Chondrocyte (in vitro differentiated cells): ENCODE measurements at regions not wholly inside any gene's neighbourhood (a gene's known extent, or its start where the extent isn't known, plus 50 kb on each side); places are given as distances from the start of the nearest gene placed in this dataset.

Experiments
- DNase-seq: peaks from one replicate; pipeline ENCODE4 v3.0.0; 2021; ENCODE audit warnings: mixed read lengths, low spot score
- H3K27ac Mint-ChIP-seq: one replicate; pipeline ENCODE4 v1.8.0; 2021; ENCODE audit warnings: mild to moderate bottlenecking, moderate library complexity, mixed read lengths; ENCODE audit not compliant: unreplicated experiment
- H3K27me3 Mint-ChIP-seq: 2 replicates; pipeline ENCODE4 v1.8.0; 2021; ENCODE audit warnings: low read depth, mixed read lengths
- H3K36me3 Mint-ChIP-seq: 2 replicates; pipeline ENCODE4 v1.8.0; 2021; ENCODE audit warnings: low read depth, mixed read lengths
- H3K4me1 Mint-ChIP-seq: 2 replicates; pipeline ENCODE4 v1.8.0; 2021; ENCODE audit warnings: low read depth, mild to moderate bottlenecking, mixed read lengths
- H3K4me3 Mint-ChIP-seq: one replicate; pipeline ENCODE4 v1.8.0; 2021; ENCODE audit warnings: mild to moderate bottlenecking, moderate library complexity, mixed read lengths; ENCODE audit not compliant: unreplicated experiment
- H3K9me3 Mint-ChIP-seq: 2 replicates; pipeline ENCODE4 v1.8.0; 2021; ENCODE audit warnings: low read depth, mixed read lengths
- TF ChIP-seq, protein P1 (sequence below): fragments of 200-600 bp; sonication (generic); IDR thresholded peaks from 2 replicates; pipeline ENCODE4 v1.5.0; 2021; ENCODE audit warnings: antibody characterized with exemption, mild to moderate bottlenecking, moderate library complexity

DNA sequence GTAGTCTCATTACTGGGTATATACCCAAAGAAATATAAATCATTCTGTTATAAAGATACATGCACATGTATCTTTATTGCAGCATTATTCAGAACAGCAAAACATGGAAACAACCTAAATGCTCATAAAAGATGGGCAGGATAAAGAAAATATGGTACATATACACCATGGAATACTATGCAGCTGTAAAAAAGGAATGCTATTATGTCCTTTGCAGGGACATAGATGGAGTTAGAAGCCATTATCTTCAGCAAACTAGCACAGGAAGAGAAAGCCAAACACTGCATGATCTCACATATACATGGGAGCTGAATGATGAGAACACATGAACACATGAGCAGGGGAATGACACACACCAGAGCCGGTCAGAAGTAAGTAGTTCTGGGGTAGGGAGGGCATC, 297.4 kb upstream of the GLI3 start:
- Mint-ChIP-seq H3K4me1 (no peaks in the 10 kb centered on the region), H3K36me3 (peaks cover 16% of the 10 kb centered on the region), H3K27ac (no peak overlapping the region), H3K27me3 (peaks cover 5% of the 10 kb centered on the region), H3K9me3 (peaks cover 44% of the 10 kb centered on the region), H3K4me3 (no peak overlapping the region)
- no peak for DNase-seq
- TF ChIP-seq, protein P1, sequence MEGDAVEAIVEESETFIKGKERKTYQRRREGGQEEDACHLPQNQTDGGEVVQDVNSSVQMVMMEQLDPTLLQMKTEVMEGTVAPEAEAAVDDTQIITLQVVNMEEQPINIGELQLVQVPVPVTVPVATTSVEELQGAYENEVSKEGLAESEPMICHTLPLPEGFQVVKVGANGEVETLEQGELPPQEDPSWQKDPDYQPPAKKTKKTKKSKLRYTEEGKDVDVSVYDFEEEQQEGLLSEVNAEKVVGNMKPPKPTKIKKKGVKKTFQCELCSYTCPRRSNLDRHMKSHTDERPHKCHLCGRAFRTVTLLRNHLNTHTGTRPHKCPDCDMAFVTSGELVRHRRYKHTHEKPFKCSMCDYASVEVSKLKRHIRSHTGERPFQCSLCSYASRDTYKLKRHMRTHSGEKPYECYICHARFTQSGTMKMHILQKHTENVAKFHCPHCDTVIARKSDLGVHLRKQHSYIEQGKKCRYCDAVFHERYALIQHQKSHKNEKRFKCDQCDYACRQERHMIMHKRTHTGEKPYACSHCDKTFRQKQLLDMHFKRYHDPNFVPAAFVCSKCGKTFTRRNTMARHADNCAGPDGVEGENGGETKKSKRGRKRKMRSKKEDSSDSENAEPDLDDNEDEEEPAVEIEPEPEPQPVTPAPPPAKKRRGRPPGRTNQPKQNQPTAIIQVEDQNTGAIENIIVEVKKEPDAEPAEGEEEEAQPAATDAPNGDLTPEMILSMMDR, result no peak

DNA sequence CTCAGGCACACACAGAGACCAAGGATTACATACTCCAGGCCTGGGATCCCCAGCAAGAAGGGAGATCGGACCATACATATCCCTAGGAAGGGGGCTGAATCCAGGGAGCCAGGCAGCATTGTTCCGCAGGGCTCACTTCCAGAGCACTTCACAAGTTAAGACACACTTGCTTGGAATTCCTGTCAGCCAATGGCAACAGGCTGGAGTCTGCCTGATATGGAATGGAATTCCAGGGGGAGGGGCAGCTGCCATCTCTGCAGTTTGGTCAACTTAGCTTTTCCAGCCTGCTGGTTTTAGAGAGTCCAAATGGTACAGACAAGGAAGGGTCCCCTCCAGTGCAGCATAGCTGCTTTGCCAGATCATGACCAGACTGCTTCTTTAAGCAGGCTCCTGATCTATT, 290.0 kb upstream of the GLI3 start:
- no peak overlapping the region for H3K4me3 Mint-ChIP-seq
- no peak overlapping the region for H3K27ac Mint-ChIP-seq
- H3K4me1 Mint-ChIP-seq, result no peaks in the 10 kb centered on the region
- TF ChIP-seq, protein P1, result no peak
- peaks cover 7% of the 10 kb centered on the region for H3K27me3 Mint-ChIP-seq
- no peak for DNase-seq
- H3K36me3 Mint-ChIP-seq, result peaks cover 19% of the 10 kb centered on the region
- H3K9me3 Mint-ChIP-seq, result peaks cover 33% of the 10 kb centered on the region

DNA sequence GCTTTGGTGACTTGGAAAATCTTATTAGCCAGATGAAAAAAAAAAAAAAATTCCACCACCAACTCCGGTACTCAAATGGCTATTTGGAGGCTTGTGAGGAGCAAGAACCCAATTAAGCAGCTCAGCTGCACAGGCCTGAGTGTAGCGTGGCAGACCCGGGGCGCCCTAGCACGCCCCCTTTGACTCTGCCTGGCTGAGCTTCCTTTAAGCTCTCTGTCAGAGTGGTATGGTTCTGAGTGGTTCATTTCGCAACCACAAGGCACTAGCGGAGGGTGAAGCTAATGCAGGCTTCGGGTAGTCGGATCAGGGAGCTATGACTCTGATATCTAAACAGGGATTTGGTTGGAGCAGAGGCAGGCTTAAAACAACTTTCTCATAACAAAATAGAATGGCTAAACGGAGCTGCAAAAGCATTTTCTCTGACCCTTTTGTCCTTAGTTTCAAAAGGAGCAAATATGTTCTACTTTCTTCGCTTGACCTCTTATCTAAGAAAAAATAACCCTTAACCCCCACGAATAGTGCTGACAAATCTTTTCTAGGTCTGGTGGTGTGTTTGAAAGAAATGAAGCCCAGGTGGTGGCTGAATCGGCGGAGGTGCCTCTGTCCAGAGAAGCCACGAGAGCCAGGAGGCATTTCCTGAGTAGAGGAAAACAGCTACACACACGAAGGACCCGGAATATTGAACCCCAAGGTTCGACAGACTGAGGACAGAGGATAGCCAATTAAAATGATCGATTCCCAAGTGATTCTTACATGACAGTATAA, 285.4 kb upstream of the GLI3 start:
- Mint-ChIP-seq H3K36me3 (peaks cover 6% of the 10 kb centered on the region), H3K4me1 (no peaks in the 10 kb centered on the region), H3K27ac (no peak overlapping the region), H3K27me3 (no peaks in the 10 kb centered on the region), H3K9me3 (peaks cover 14% of the 10 kb centered on the region), H3K4me3 (no peak overlapping the region)
- TF ChIP-seq, protein P1, result no peak
- no peak for DNase-seq

DNA sequence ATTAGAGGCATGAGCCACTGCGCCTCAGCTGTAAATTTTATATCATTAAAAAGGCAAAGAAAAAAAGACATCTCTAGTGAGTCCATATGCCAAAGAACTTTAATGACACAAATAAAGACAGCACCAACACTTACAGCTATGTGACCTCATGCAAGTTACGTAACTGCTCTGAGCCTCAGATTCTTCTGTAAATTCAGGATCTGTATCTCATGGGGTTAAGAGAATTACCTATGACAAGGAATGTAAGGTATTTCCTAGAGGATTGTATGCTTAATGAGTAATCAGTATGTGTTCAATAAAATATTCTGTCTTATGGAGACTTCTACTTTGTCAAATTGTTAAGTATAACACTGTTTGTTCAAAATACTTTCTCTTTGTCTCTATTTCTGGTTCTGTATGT, 274.0 kb upstream of the GLI3 start:
- no peaks in the 10 kb centered on the region for H3K36me3 Mint-ChIP-seq
- peaks cover 12% of the 10 kb centered on the region for H3K9me3 Mint-ChIP-seq
- DNase-seq, result no peak
- no peaks in the 10 kb centered on the region for H3K27me3 Mint-ChIP-seq
- H3K27ac Mint-ChIP-seq, result no peak overlapping the region
- no peak overlapping the region for H3K4me3 Mint-ChIP-seq
- TF ChIP-seq, protein P1, result no peak
- H3K4me1 Mint-ChIP-seq, result no peaks in the 10 kb centered on the region

DNA sequence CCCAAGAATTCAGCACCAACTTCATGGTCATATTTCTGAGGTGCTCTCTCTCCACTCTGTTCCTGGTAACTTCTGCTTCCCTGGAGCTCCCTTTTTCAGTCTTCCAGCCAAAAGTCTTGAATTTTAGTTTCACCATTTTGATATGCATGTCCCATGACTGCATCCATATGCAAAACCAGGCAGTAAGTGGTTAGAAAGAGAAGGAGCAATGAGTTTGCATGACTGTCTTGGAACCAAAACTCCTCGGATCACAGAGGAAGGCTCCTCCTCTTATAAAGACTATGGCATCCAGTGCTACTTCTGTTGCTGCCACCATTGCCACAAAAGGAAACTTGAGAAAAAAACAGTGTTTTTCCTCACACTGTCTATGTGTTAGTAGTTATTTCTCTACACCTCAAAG, 269.1 kb upstream of the GLI3 start:
- Mint-ChIP-seq H3K9me3 (peaks cover 17% of the 10 kb centered on the region), H3K4me3 (no peak overlapping the region), H3K27ac (no peak overlapping the region), H3K4me1 (no peaks in the 10 kb centered on the region), H3K27me3 (no peaks in the 10 kb centered on the region), H3K36me3 (no peaks in the 10 kb centered on the region)
- TF ChIP-seq, protein P1, result no peak
- DNase-seq, result no peak
